OCI-LY1 (cell line): ENCODE measurements at regions not wholly inside any gene's neighbourhood (a gene's known extent, or its start where the extent isn't known, plus 50 kb on each side); places are given as distances from the start of the nearest gene placed in this dataset.
"Not testable (repeated sequence)": the region's sequence is repeated elsewhere in the genome, so short reads cannot be mapped to it uniquely, and the experiment has no call there.

ENCODE experiments used
- H2AFZ ChIP-seq: fragments of 200-600 bp; sonication (generic), shearing (Covaris generic); 2 replicates; pipeline ENCODE4 v1.6.0; 2014; ENCODE audit warnings: antibody characterized with exemption, mild to moderate bottlenecking, low read length
- H3F3A ChIP-seq: fragments of 200-600 bp; sonication (generic), shearing (Covaris generic); 2 replicates; pipeline ENCODE4 v1.6.0; 2014; ENCODE audit warnings: mild to moderate bottlenecking, antibody characterized with exemption, low read length, moderate library complexity; ENCODE audit not compliant: insufficient read depth
- H3K27ac ChIP-seq: fragments of 200-600 bp; sonication (generic); 2 replicates; pipeline ENCODE4 v1.5.1; 2014; ENCODE audit warnings: low read length, mixed run types, mild to moderate bottlenecking, low read depth; ENCODE audit not compliant: poor library complexity, severe bottlenecking
- H3K27me3 ChIP-seq: fragments of 200-600 bp; sonication (generic); 2 replicates; pipeline ENCODE4 v1.6.0; 2014; ENCODE audit warnings: antibody characterized with exemption, mild to moderate bottlenecking, low read length, moderate library complexity; ENCODE audit not compliant: insufficient read depth
- H3K36me3 ChIP-seq: fragments of 200-600 bp; sonication (generic); 2 replicates; pipeline ENCODE4 v1.6.1; 2014; ENCODE audit warnings: mild to moderate bottlenecking, antibody characterized with exemption, low read length, moderate library complexity, mixed read lengths; ENCODE audit not compliant: insufficient read depth
- H3K4me1 ChIP-seq: fragments of 200-600 bp; sonication (generic); 2 replicates; pipeline ENCODE4 v1.5.1; 2014; ENCODE audit warnings: mild to moderate bottlenecking, low read length, moderate library complexity; ENCODE audit not compliant: insufficient read depth, severe bottlenecking
- H3K4me2 ChIP-seq: fragments of 200-600 bp; sonication (generic), shearing (Covaris generic); 2 replicates; pipeline ENCODE4 v1.6.1; 2014; ENCODE audit warnings: low read length
- H3K4me3 ChIP-seq: fragments of 200-600 bp; sonication (generic); 2 replicates; pipeline ENCODE4 v1.5.1; 2014; ENCODE audit warnings: low read length, low read depth, mild to moderate bottlenecking, mixed read lengths; ENCODE audit not compliant: poor library complexity, severe bottlenecking
- H3K79me2 ChIP-seq: fragments of 200-600 bp; shearing (Covaris generic); 2 replicates; pipeline ENCODE4 v1.6.1; 2016; ENCODE audit warnings: mixed run types, low read length, mixed read lengths; ENCODE audit not compliant: insufficient read depth
- H3K9ac ChIP-seq: fragments of 200-600 bp; sonication (generic), shearing (Covaris generic); 2 replicates; pipeline ENCODE4 v1.6.1; 2014; ENCODE audit warnings: mild to moderate bottlenecking, low read length, mixed read lengths
- H3K9me2 ChIP-seq: fragments of 200-600 bp; sonication (generic), shearing (Covaris generic); 2 replicates; pipeline ENCODE4 v1.6.1; 2014; ENCODE audit warnings: low read depth, mild to moderate bottlenecking, low read length, mixed read lengths
- H3K9me3 ChIP-seq: fragments of 200-600 bp; shearing (Covaris generic); 2 replicates; pipeline ENCODE4 v1.6.1; 2014; ENCODE audit warnings: low read length, mixed read lengths
- H4K20me1 ChIP-seq: fragments of 200-600 bp; sonication (generic), shearing (Covaris generic); 2 replicates; pipeline ENCODE4 v1.6.0; 2016; ENCODE audit warnings: mild to moderate bottlenecking, low read length; ENCODE audit not compliant: insufficient read depth
- EZH2 ChIP-seq: fragments of 200-600 bp; sonication (generic), shearing (Covaris generic); IDR thresholded peaks from 2 replicates; pipeline ENCODE4 v1.8.0; 2017; ENCODE audit warnings: borderline replicate concordance, mixed run types, mild to moderate bottlenecking, antibody characterized with exemption, low read length, moderate library complexity, mixed read lengths
- TF ChIP-seq, protein P1 (sequence below): fragments of 200-600 bp; sonication (generic), shearing (Covaris generic); IDR thresholded peaks from 2 replicates; pipeline ENCODE4 v1.5.1; 2017; ENCODE audit warnings: mild to moderate bottlenecking, antibody characterized with exemption, low read length, moderate library complexity, mixed read lengths

DNA sequence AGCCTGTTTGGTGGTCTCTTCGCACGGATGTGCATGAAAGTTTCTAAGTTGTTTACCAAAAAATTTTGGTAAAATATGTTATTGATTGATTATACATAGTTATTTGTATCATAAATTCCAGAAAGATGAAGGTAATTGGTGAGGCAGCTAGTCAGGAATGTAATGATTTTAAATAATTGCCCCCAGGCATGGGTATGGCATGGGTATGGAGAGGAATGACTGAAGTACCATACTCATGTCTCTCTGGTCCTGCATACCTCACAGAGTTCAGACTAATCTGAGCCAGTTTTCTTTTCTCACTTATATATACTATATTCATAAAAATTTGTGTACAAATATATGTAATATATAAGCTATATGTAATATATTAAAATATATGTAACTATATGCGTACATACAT lies 329.0 kb upstream of the TECRL start:
- Histone ChIP-seq H2AFZ (no peak overlapping the region), H3F3A (no peaks in the 10 kb centered on the region), H4K20me1 (no peaks in the 10 kb centered on the region), H3K4me2 (no peak overlapping the region), H3K79me2 (no peaks in the 10 kb centered on the region), H3K27me3 (no peaks in the 10 kb centered on the region), H3K36me3 (no peaks in the 10 kb centered on the region), H3K9me3 (no peaks in the 10 kb centered on the region), H3K27ac (no peak overlapping the region), H3K9ac (no peak overlapping the region), H3K9me2 (no peaks in the 10 kb centered on the region), H3K4me3 (no peak overlapping the region), H3K4me1 (no peaks in the 10 kb centered on the region)
- TF ChIP-seq, protein P1, sequence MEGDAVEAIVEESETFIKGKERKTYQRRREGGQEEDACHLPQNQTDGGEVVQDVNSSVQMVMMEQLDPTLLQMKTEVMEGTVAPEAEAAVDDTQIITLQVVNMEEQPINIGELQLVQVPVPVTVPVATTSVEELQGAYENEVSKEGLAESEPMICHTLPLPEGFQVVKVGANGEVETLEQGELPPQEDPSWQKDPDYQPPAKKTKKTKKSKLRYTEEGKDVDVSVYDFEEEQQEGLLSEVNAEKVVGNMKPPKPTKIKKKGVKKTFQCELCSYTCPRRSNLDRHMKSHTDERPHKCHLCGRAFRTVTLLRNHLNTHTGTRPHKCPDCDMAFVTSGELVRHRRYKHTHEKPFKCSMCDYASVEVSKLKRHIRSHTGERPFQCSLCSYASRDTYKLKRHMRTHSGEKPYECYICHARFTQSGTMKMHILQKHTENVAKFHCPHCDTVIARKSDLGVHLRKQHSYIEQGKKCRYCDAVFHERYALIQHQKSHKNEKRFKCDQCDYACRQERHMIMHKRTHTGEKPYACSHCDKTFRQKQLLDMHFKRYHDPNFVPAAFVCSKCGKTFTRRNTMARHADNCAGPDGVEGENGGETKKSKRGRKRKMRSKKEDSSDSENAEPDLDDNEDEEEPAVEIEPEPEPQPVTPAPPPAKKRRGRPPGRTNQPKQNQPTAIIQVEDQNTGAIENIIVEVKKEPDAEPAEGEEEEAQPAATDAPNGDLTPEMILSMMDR = no peak
- no peak for TF ChIP-seq EZH2

- H3F3A ChIP-seq, H3K4me2 ChIP-seq, H3K4me3 ChIP-seq, H3K79me2 ChIP-seq, H3K4me1 ChIP-seq, H3K36me3 ChIP-seq, H3K27ac ChIP-seq, H3K9me2 ChIP-seq, H3K9me3 ChIP-seq, H2AFZ ChIP-seq, H4K20me1 ChIP-seq, H3K9ac ChIP-seq, H3K27me3 ChIP-seq: not testable (repeated sequence)
These were observed 328.5 kb upstream of the TECRL start for GRCh38 chr4:64737854-64738138.

DNA sequence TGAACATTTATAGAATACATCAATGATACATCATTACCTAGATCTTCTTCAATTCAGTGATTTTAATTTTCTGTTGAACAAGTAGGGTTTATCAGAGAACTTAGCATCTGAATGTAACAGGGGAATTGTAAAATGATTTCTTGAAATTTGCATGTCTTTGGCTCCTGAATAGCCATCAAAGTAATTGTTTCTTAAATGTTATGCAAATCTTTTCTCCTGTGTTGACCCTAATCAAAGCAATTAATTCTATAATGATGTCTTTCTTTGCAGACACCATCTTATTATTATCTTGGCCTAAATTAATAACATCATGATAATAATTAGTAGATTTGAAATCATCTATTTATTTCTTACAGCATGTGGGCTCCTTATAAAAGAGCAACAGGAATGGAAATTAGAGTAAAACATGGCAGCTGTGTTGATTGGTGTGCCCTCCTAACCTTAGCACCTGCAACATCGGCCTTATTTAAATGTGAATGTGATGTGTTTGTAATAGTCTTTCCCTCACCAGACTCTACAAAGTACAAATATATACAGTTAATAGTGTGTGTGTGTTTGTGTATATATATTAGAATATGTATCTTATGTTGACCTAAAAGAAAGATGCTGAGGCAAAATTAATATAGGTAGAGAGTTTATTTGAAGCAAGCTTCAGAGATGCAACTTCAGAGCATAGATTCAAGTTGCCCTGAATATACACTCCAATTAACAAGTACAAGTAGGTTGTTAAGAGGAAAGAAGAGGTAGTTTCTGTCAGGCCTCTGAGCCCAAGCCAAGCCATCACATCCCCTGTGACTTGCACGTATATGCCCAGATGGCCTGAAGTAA lies 328.0 kb upstream of the TECRL start:
- Histone ChIP-seq H4K20me1 (no peaks in the 10 kb centered on the region), H3K4me3 (no peak overlapping the region), H3K36me3 (no peaks in the 10 kb centered on the region), H3K79me2 (no peaks in the 10 kb centered on the region), H3K4me2 (no peak overlapping the region), H3K9me3 (no peaks in the 10 kb centered on the region), H3K9ac (no peak overlapping the region), H2AFZ (no peak overlapping the region), H3K4me1 (no peaks in the 10 kb centered on the region), H3F3A (no peaks in the 10 kb centered on the region), H3K9me2 (no peaks in the 10 kb centered on the region), H3K27me3 (no peaks in the 10 kb centered on the region), H3K27ac (no peak overlapping the region)
- no peak for TF ChIP-seq EZH2
- TF ChIP-seq, protein P1 = no peak

GRCh38 chr4:64729561-64729960 lies 320.3 kb upstream of the TECRL start:
- Histone ChIP-seq H2AFZ (no peak overlapping the region), H3K4me2 (no peak overlapping the region), H3K9me2 (no peaks in the 10 kb centered on the region), H3K4me3 (no peak overlapping the region), H3K79me2 (no peaks in the 10 kb centered on the region), H3K4me1 (no peaks in the 10 kb centered on the region), H4K20me1 (no peaks in the 10 kb centered on the region), H3K9me3 (no peaks in the 10 kb centered on the region), H3K9ac (no peak overlapping the region), H3K27me3 (no peaks in the 10 kb centered on the region), H3K36me3 (no peaks in the 10 kb centered on the region), H3K27ac (no peak overlapping the region), H3F3A (no peaks in the 10 kb centered on the region)
- no peak for TF ChIP-seq EZH2
- TF ChIP-seq, protein P1 = no peak
